ENCODE measurements at regions not wholly inside any gene's neighbourhood (a gene's known extent, or its start where the extent isn't known, plus 50 kb on each side); places are given as distances from the start of the nearest gene placed in this dataset.

- no peak for TF ChIP-seq FOXK1 (CRISPR knock-in tag; IDR thresholded peaks at IDR 0.05)
- TF ChIP-seq CTCF (IDR thresholded peaks at IDR 0.05), result no peak
- TF ChIP-seq ZNF121 (CRISPR knock-in tag; IDR thresholded peaks at IDR 0.05), result no peak
- TF ChIP-seq OVOL2 (CRISPR knock-in tag; IDR thresholded peaks at IDR 0.05; ENCODE audit: borderline replicate concordance), result no peak
- TF ChIP-seq PREB (CRISPR knock-in tag; IDR thresholded peaks at IDR 0.05; ENCODE audit: borderline replicate concordance), result no peak
- TF ChIP-seq ZNF138 (CRISPR knock-in tag; conservative IDR thresholded peaks at IDR 0.05), result no peak
- no peak for TF ChIP-seq JAZF1 (CRISPR knock-in tag; IDR thresholded peaks at IDR 0.05)
- TF ChIP-seq ELF4 (CRISPR knock-in tag; IDR thresholded peaks at IDR 0.05; ENCODE audit: low read depth), result no peak
Measured at GRCh38 chr13:60733933-60734332, 336.9 kb downstream of the TDRD3 start (continued).

GRCh38 chr13:60727140-60727539 is 330.1 kb downstream of the TDRD3 start:
- no peak for TF ChIP-seq ATF6 (CRISPR knock-in tag; IDR thresholded peaks at IDR 0.05)
- no peak for TF ChIP-seq ATF2 (CRISPR knock-in tag; IDR thresholded peaks at IDR 0.05; ENCODE audit: borderline replicate concordance, low read depth)
- TF ChIP-seq FOXP1 (CRISPR knock-in tag; IDR thresholded peaks at IDR 0.05; ENCODE audit: borderline replicate concordance), result no peak
- no peak for TF ChIP-seq MXD4 (CRISPR knock-in tag; IDR thresholded peaks at IDR 0.05; ENCODE audit: borderline replicate concordance)
- no peak for TF ChIP-seq JAZF1 (CRISPR knock-in tag; IDR thresholded peaks at IDR 0.05)
- no peak for TF ChIP-seq PRRX2 (CRISPR knock-in tag; IDR thresholded peaks at IDR 0.05)
- no peak for TF ChIP-seq ZNF396 (CRISPR knock-in tag; IDR thresholded peaks at IDR 0.05; ENCODE audit: borderline replicate concordance)
- TF ChIP-seq ZNF317 (CRISPR knock-in tag; IDR thresholded peaks at IDR 0.05; ENCODE audit: borderline replicate concordance, low read depth), result no peak
- no peak for TF ChIP-seq NR1H2 (CRISPR knock-in tag; IDR thresholded peaks at IDR 0.05)
- no peak for TF ChIP-seq MYBL2 (CRISPR knock-in tag; IDR thresholded peaks at IDR 0.05)
- no peak for TF ChIP-seq E2F5 (CRISPR knock-in tag; IDR thresholded peaks at IDR 0.05)
- no peak for TF ChIP-seq ZNF281 (CRISPR knock-in tag; IDR thresholded peaks at IDR 0.05)
- no peak for TF ChIP-seq TEAD1 (CRISPR knock-in tag; IDR thresholded peaks at IDR 0.05)
- Mint-ChIP-seq H3K4me1 (peaks cover 6% of the 10 kb centered on the region), H3K4me3 (no peak overlapping the region), H3K27ac (no peak overlapping the region), H3K9me3 (no peaks in the 10 kb centered on the region), H3K36me3 (no peaks in the 10 kb centered on the region), H3K27me3 (ENCODE audit: low read depth) (no peaks in the 10 kb centered on the region)
- ATAC-seq (peak; percentile 84), DNase-seq (ENCODE audit: low spot score) (no peak)
- CTCF ChIA-PET, result interaction anchor here (0.7 to 0.8 kb wide), 2 partner anchors 51 to 261 kb away, joined by 3 read pairs; no protein-coding TSS in a partner anchor
- POLR2A ChIA-PET, result no interaction called here

Measured in WTC11 (cell line).